Transverse colon (tissue), 4 donors: ENCODE measurements at regions not wholly inside any gene's neighbourhood (a gene's known extent, or its start where the extent isn't known, plus 50 kb on each side); places are given as distances from the start of the nearest gene placed in this dataset.

Experiments used
- DNase-seq: peaks from one replicate; pipeline ENCODE4 v3.0.0-alpha.2; 2019
- H3K27ac ChIP-seq, 4 donors: fragments of 200-600 bp; sonication (generic); 2 replicates each; pipeline ENCODE4 v1.5.1; 2016 to 2018; ENCODE audit warnings: inconsistent platforms in 4 of 4
- H3K27me3 ChIP-seq: fragments of 200-600 bp; sonication (generic); 2 replicates; pipeline ENCODE4 v1.5.1; 2017; ENCODE audit warnings: inconsistent platforms
- H3K36me3 ChIP-seq, 4 donors: fragments of 200-600 bp; sonication (generic); 2 replicates each; pipeline ENCODE4 v1.5.1; 2017 to 2019; ENCODE audit warnings: inconsistent platforms in 4 of 4
- H3K4me1 ChIP-seq, 4 donors: fragments of 200-600 bp; sonication (generic); 2 replicates each; pipeline ENCODE4 v1.5.1; 2017 to 2020; ENCODE audit warnings: inconsistent platforms in 4 of 4
- H3K4me3 ChIP-seq, 4 donors: fragments of 200-600 bp; sonication (generic); 1 replicate in 1 of 4; 2 replicates in 3 of 4; pipeline versions ENCODE4 v1.5.1 to v1.6.1; 2017 to 2019; ENCODE audit warnings: inconsistent platforms in 4 of 4
- H3K9me3 ChIP-seq, 2 donors: fragments of 200-600 bp; sonication (generic); 2 replicates each; pipeline ENCODE4 v1.5.1; 2017 to 2019; ENCODE audit warnings: inconsistent platforms in 2 of 2
- CTCF ChIP-seq, 5 experiments: fragments of 200-600 bp in 3 of 5; fragments of 450-650 bp in 2 of 5; sonication (generic) in 3 of 5; IDR thresholded peaks; 1 replicate in 2 of 5; 2 replicates in 3 of 5; pipeline ENCODE4 v1.5.1; 2016 to 2017; ENCODE audit warnings: antibody characterized with exemption in 5 of 5, inconsistent platforms in 3 of 5, mild to moderate bottlenecking in 2 of 5, moderate library complexity in 1 of 5
- EP300 ChIP-seq: sonication (generic); formaldehyde crosslinking; IDR thresholded peaks from one replicate; pipeline ENCODE4 v1.6.1; 2017; ENCODE audit warnings: antibody characterized with exemption, low read depth
- POLR2A ChIP-seq: fragments of 450-650 bp; IDR thresholded peaks from one replicate; pipeline ENCODE4 v1.6.1; 2016; ENCODE audit warnings: antibody characterized with exemption, mild to moderate bottlenecking, moderate library complexity
- POLR2AphosphoS5 ChIP-seq, 3 donors: sonication (generic); formaldehyde crosslinking; IDR thresholded peaks; one replicate each; pipeline ENCODE4 v1.6.1; 2016; ENCODE audit warnings: antibody characterized with exemption in 3 of 3
- WGBS, 2 donors: methylation state at CpG; one replicate each; pipeline ENCODE4 v1.1.5; 2018; ENCODE audit warnings: low coverage in 1 of 2; 5-methylcytosine and 5-hydroxymethylcytosine counted together
- in situ Hi-C, 4 donors: fragments of 200-750 bp; cut with MboI; loops; one replicate each; pipeline versions ENCODE4 v1.15.0 to v1.15.1; 2017; ENCODE audit warnings: low sequenced_read_pairs in 3 of 4, low pct_ligation_motif_present in 1 of 4, low pct_unique_long_range_greater_than_20kb in 1 of 4
- intact Hi-C: fragments of 100-400 bp; cut with DNase I; formaldehyde crosslinking; loops from one replicate; pipeline ENCODE4 v1.15.1; 2023; ENCODE audit warnings: low total_unique reads

GRCh38 chr13:40167327-40167726 is 499.1 kb downstream of the FOXO1 start:
- Histone ChIP-seq H3K27ac (no peak overlapping the region), H3K27me3 (peaks cover 16% of the 10 kb centered on the region), H3K4me1 (no peaks in the 10 kb centered on the region), H3K36me3 (no peaks in the 10 kb centered on the region), H3K9me3 (no peaks in the 10 kb centered on the region), H3K4me3 (no peak overlapping the region)
- 86 to 91% methylated on average over 6 of the region's 6 CpGs for WGBS, 2 donors
- no peak for DNase-seq
- TF ChIP-seq POLR2AphosphoS5 (IDR thresholded peaks at IDR 0.05) (no peak), CTCF (IDR thresholded peaks at IDR 0.05) (no peak), POLR2A (no peak), EP300 (no peak)
- intact Hi-C loops (no loop called here), in situ Hi-C loops (no loop called here)

- Histone ChIP-seq H3K4me1 (no peaks in the 10 kb centered on the region), H3K36me3 (no peaks in the 10 kb centered on the region), H3K9me3 (no peaks in the 10 kb centered on the region), H3K4me3 (no peak overlapping the region), H3K27me3 (peaks cover 26% of the 10 kb centered on the region), H3K27ac (no peak overlapping the region)
- TF ChIP-seq POLR2A = no peak
- no peak for TF ChIP-seq POLR2AphosphoS5 (IDR thresholded peaks at IDR 0.05)
- no peak for TF ChIP-seq CTCF (IDR thresholded peaks at IDR 0.05)
- TF ChIP-seq EP300 = no peak
- DNase-seq = no peak
- in situ Hi-C loops = no loop called here
- 86 to 100% methylated on average over 1 of the region's 1 CpG for WGBS, 2 donors
- intact Hi-C loops = no loop called here
Observed at GRCh38 chr13:40168425-40169166, 497.8 kb downstream of the FOXO1 start.

- intact Hi-C loops (no loop called here), in situ Hi-C loops (no loop called here)
- Histone ChIP-seq H3K9me3 (no peaks in the 10 kb centered on the region), H3K36me3 (no peaks in the 10 kb centered on the region), H3K27ac (no peak overlapping the region), H3K4me1 (no peaks in the 10 kb centered on the region), H3K4me3 (no peak overlapping the region), H3K27me3 (peaks cover 26% of the 10 kb centered on the region)
- TF ChIP-seq CTCF (IDR thresholded peaks at IDR 0.05) = no peak
- DNase-seq = no peak
- WGBS, 2 donors = 78 to 93% methylated on average over 2 to 4 of the region's 4 CpGs
Observed at GRCh38 chr13:40169476-40169875, 497.0 kb downstream of the FOXO1 start.

- TF ChIP-seq POLR2AphosphoS5 (IDR thresholded peaks at IDR 0.05) (no peak), EP300 (no peak), CTCF (IDR thresholded peaks at IDR 0.05) (no peak), POLR2A (no peak)
- Histone ChIP-seq H3K27ac (no peak overlapping the region), H3K4me1 (no peaks in the 10 kb centered on the region), H3K4me3 (no peak overlapping the region), H3K27me3 (peaks cover 26% of the 10 kb centered on the region), H3K9me3 (no peaks in the 10 kb centered on the region), H3K36me3 (no peaks in the 10 kb centered on the region)
- intact Hi-C loops (no loop called here), in situ Hi-C loops (no loop called here)
- DNase-seq = no peak
- 85% methylated on average over 4 of the region's 4 CpGs for WGBS, 2 donors
Observed at GRCh38 chr13:40170091-40170490, 496.4 kb downstream of the FOXO1 start.
